GM23338 (cell line): ENCODE measurements at regions not wholly inside any gene's neighbourhood (a gene's known extent, or its start where the extent isn't known, plus 50 kb on each side); places are given as distances from the start of the nearest gene placed in this dataset.

Experiments
- ATAC-seq: fragments of 200-7000 bp; cut with Tn5 transposase; 3 replicates; pipeline ENCODE4 v1.9.1; 2020
- DNase-seq: peaks from one replicate; pipeline ENCODE4 v3.0.0-alpha.2; 2015; ENCODE audit warnings: low spot score
- H2AFZ ChIP-seq: fragments of 200-600 bp; sonication (generic); 2 replicates; pipeline ENCODE4 v1.8.0; 2016; ENCODE audit warnings: antibody characterized with exemption, mild to moderate bottlenecking, moderate library complexity
- H3F3A ChIP-seq: fragments of 200-600 bp; sonication (generic); replicated peaks from 2 replicates; pipeline ENCODE4 v1.8.0; 2017; ENCODE audit warnings: antibody characterized with exemption, mixed run types, low read depth
- H3K27ac ChIP-seq: fragments of 200-600 bp; sonication (generic); 2 replicates; pipeline ENCODE4 v1.6.1; 2016; ENCODE audit warnings: low read depth
- H3K27me3 ChIP-seq: fragments of 200-600 bp; sonication (generic); 2 replicates; pipeline ENCODE4 v1.8.0; 2016; ENCODE audit warnings: mild to moderate bottlenecking, mixed run types, moderate library complexity; ENCODE audit not compliant: insufficient read depth
- H3K36me3 ChIP-seq: fragments of 200-600 bp; sonication (generic); 2 replicates; pipeline ENCODE4 v1.8.0; 2016; ENCODE audit warnings: mild to moderate bottlenecking; ENCODE audit not compliant: insufficient read depth
- H3K4me1 ChIP-seq: fragments of 200-600 bp; sonication (generic); 2 replicates; pipeline ENCODE4 v1.8.0; 2016; ENCODE audit warnings: mild to moderate bottlenecking, moderate library complexity; ENCODE audit not compliant: insufficient read depth
- H3K4me2 ChIP-seq: fragments of 200-600 bp; sonication (generic); 2 replicates; pipeline ENCODE4 v1.7.1; 2017; ENCODE audit warnings: mixed run types
- H3K4me3 ChIP-seq: fragments of 200-600 bp; sonication (generic); 2 replicates; pipeline ENCODE4 v1.6.1; 2016; ENCODE audit warnings: mixed run types
- H3K79me2 ChIP-seq: fragments of 200-600 bp; sonication (generic); replicated peaks from 2 replicates; pipeline ENCODE4 v1.8.0; 2017; ENCODE audit warnings: mild to moderate bottlenecking; ENCODE audit not compliant: insufficient read depth
- H3K9me2 ChIP-seq: fragments of 200-600 bp; sonication (generic); 2 replicates; pipeline ENCODE4 v1.8.0; 2017; ENCODE audit not compliant: insufficient read depth
- H4K20me1 ChIP-seq: fragments of 200-600 bp; sonication (generic); replicated peaks from 2 replicates; pipeline ENCODE4 v1.8.0; 2017; ENCODE audit warnings: mild to moderate bottlenecking; ENCODE audit not compliant: insufficient read depth
- H3K27ac Mint-ChIP-seq: 2 replicates; pipeline ENCODE4 v1.8.0; 2020; ENCODE audit warnings: inconsistent platforms, mild to moderate bottlenecking, moderate library complexity, mixed read lengths
- H3K27me3 Mint-ChIP-seq: 3 replicates; pipeline ENCODE4 v1.8.0; 2022; ENCODE audit warnings: low read depth, mild to moderate bottlenecking, moderate library complexity, mixed read lengths, inconsistent platforms; ENCODE audit not compliant: insufficient read depth, poor library complexity
- H3K36me3 Mint-ChIP-seq: 3 replicates; pipeline ENCODE4 v1.8.0; 2021; ENCODE audit warnings: low read depth, mild to moderate bottlenecking, inconsistent platforms, moderate library complexity, mixed read lengths
- H3K4me1 Mint-ChIP-seq: 3 replicates; pipeline ENCODE4 v1.8.0; 2020; ENCODE audit warnings: mild to moderate bottlenecking, inconsistent platforms, mixed read lengths
- H3K4me3 Mint-ChIP-seq: 3 replicates; pipeline ENCODE4 v1.8.0; 2021; ENCODE audit warnings: moderate library complexity, mild to moderate bottlenecking, inconsistent platforms, mixed read lengths
- H3K9me3 Mint-ChIP-seq: 3 replicates; pipeline ENCODE4 v1.8.0; 2020; ENCODE audit warnings: moderate library complexity, mild to moderate bottlenecking, inconsistent platforms, mixed read lengths
- CTCF ChIP-seq, 2 experiments: fragments of 200-600 bp in 1 of 2; sonication (generic) in 1 of 2; conservative IDR thresholded peaks; 2 replicates each; pipeline versions ENCODE4 v1.5.1 to v1.6.1; 2016 to 2017; ENCODE audit warnings: antibody characterized with exemption in 2 of 2, low read depth in 2 of 2, mild to moderate bottlenecking in 2 of 2, moderate library complexity in 1 of 2
- ETS1 ChIP-seq: IDR thresholded peaks from 2 replicates; pipeline ENCODE4 v1.6.1; 2016; ENCODE audit warnings: antibody characterized with exemption
- EZH2phosphoT487 ChIP-seq: fragments of 200-600 bp; sonication (generic); IDR thresholded peaks from one replicate; pipeline ENCODE4 v1.8.1; 2018; ENCODE audit warnings: antibody characterized with exemption; ENCODE audit not compliant: unreplicated experiment
- POLR2AphosphoS5 ChIP-seq: IDR thresholded peaks from 2 replicates; pipeline ENCODE4 v1.6.1; 2016; ENCODE audit warnings: antibody characterized with exemption, low read depth
- REST ChIP-seq: IDR thresholded peaks from one replicate; pipeline ENCODE4 v1.6.1; 2018; ENCODE audit warnings: antibody characterized with exemption; ENCODE audit not compliant: unreplicated experiment
- STAT1 ChIP-seq: IDR thresholded peaks from one replicate; pipeline ENCODE4 v1.6.1; 2016; ENCODE audit warnings: antibody characterized with exemption; ENCODE audit not compliant: unreplicated experiment
- ZNF331 ChIP-seq: fragments of 250-450 bp; sonication (Bioruptor Pico); IDR thresholded peaks from 2 replicates; pipeline ENCODE4 v1.5.0; 2020; ENCODE audit warnings: low read depth, mild to moderate bottlenecking, moderate library complexity

DNA sequence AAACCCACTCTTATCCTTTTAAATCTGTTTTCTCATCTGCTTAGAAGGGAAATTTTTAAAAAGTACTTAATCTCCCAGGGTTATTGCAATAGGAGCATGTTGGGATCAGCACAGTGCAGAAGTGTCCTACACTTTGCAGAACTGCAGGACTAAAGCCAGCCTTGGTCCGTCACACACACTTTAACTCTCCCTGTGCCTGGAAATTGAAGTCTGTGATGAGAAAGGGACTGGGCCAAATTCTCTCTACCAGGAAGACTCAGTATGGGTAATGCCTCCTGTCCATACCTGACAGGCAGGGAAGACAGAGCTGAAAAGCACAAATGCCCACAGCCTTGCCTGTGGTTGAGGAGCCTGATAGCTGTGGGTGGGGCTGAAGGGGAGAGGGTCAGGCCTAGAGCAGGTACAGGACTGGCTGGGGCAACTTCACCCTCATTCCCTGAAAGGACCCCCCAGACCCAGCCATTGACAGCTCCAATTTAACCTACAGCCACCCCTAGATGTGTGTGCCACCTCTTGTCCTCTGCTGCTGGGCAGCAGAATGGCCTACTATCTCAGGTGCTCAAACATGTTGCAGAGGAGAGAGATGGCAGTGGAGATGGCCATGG is 377.2 kb upstream of the KLHL29 start:
- Mint-ChIP-seq H3K36me3 (no peaks in the 10 kb centered on the region), H3K4me3 (no peak overlapping the region), H3K27ac (no peak overlapping the region), H3K4me1 (no peaks in the 10 kb centered on the region), H3K27me3 (no peaks in the 10 kb centered on the region), H3K9me3 (no peaks in the 10 kb centered on the region; the same call in 2 of the 3 replicates)
- Histone ChIP-seq H3K9me2 (peaks cover 8% of the 10 kb centered on the region), H3K36me3 (no peaks in the 10 kb centered on the region), H3F3A (no peaks in the 10 kb centered on the region), H3K4me3 (no peak overlapping the region), H3K4me2 (no peak overlapping the region), H3K27me3 (no peaks in the 10 kb centered on the region), H4K20me1 (no peaks in the 10 kb centered on the region), H2AFZ (no peak overlapping the region), H3K27ac (no peak overlapping the region), H3K4me1 (no peaks in the 10 kb centered on the region), H3K79me2 (no peaks in the 10 kb centered on the region)
- DNase-seq, result no peak
- no peak for TF ChIP-seq EZH2phosphoT487
- TF ChIP-seq REST, result no peak
- no peak for TF ChIP-seq POLR2AphosphoS5
- TF ChIP-seq ZNF331 (CRISPR knock-in tag), result no peak
- no peak for TF ChIP-seq STAT1
- no peak for ATAC-seq

- H3K36me3 Mint-ChIP-seq, result no peaks in the 10 kb centered on the region
- no peaks in the 10 kb centered on the region for H3K27me3 Mint-ChIP-seq
- TF ChIP-seq ETS1, result no peak
- TF ChIP-seq CTCF (conservative IDR thresholded peaks at IDR 0.05; ENCODE audit: low read depth in 2 of 2), result no peak
- Histone ChIP-seq H3K4me2 (no peak overlapping the region), H3K27me3 (no peaks in the 10 kb centered on the region), H2AFZ (no peak overlapping the region), H3K4me3 (no peak overlapping the region), H3K36me3 (no peaks in the 10 kb centered on the region), H3K79me2 (no peaks in the 10 kb centered on the region), H3K27ac (no peak overlapping the region), H3K9me2 (peaks cover 8% of the 10 kb centered on the region), H3F3A (no peaks in the 10 kb centered on the region), H4K20me1 (no peaks in the 10 kb centered on the region), H3K4me1 (no peaks in the 10 kb centered on the region)
- no peak overlapping the region for H3K4me3 Mint-ChIP-seq
- H3K9me3 Mint-ChIP-seq, result no peaks in the 10 kb centered on the region; the same call in 2 of the 3 replicates
- no peaks in the 10 kb centered on the region for H3K4me1 Mint-ChIP-seq
- ATAC-seq, result no peak
- H3K27ac Mint-ChIP-seq, result no peak overlapping the region
- DNase-seq, result no peak
Observed at GRCh38 chr2:23008440-23008839, 376.5 kb upstream of the KLHL29 start.
